ENCODE measurements at regions not wholly inside any gene's neighbourhood (a gene's known extent, or its start where the extent isn't known, plus 50 kb on each side); places are given as distances from the start of the nearest gene placed in this dataset.

- Histone ChIP-seq H4K20me1 (ENCODE audit: insufficient read depth, low read length) (no peaks in the 10 kb centered on the region), H3K9ac (ENCODE audit: low read depth, low read length) (no peak overlapping the region), H2AFZ (ENCODE audit: low read depth, low read length) (no peak overlapping the region), H3K4me2 (ENCODE audit: insufficient read depth, low read length) (no peak overlapping the region), H3K27me3 (ENCODE audit: insufficient read depth, low read length, poor library complexity) (no peaks in the 10 kb centered on the region), H3K9me3 (ENCODE audit: insufficient read depth, low read length, severe bottlenecking) (peaks cover 4% of the 10 kb centered on the region), H3K36me3 (ENCODE audit: insufficient read depth, low read length) (no peaks in the 10 kb centered on the region), H3K79me2 (ENCODE audit: insufficient read depth, low read length) (no peaks in the 10 kb centered on the region), H3K4me3 (ENCODE audit: low read depth in 1 of 2, low read length in 2 of 2) (no peak overlapping the region), H3K4me1 (ENCODE audit: insufficient read depth, low read length) (no peaks in the 10 kb centered on the region), H3K27ac (ENCODE audit: low read length) (no peak overlapping the region)
- no peak for TF ChIP-seq EZH2 (IDR thresholded peaks at IDR 0.05; ENCODE audit: borderline replicate concordance, low read depth, low read length, severe bottlenecking)
- no peak for TF ChIP-seq CTCF (IDR thresholded peaks at IDR 0.05; ENCODE audit: borderline replicate concordance, extremely low read depth, low read length, poor library complexity, severe bottlenecking)
- DNase-seq (no peak), ATAC-seq (ENCODE audit: insufficient read depth, low read depth) (no peak)
Observed at GRCh38 chr6:167577891-167578361, 248.8 kb upstream of the AFDN start.

- no peak overlapping the region for H3K4me3 ChIP-seq (ENCODE audit: low read depth in 1 of 2, low read length in 2 of 2)
- H2AFZ ChIP-seq (ENCODE audit: low read depth, low read length): no peak overlapping the region
- H3K9ac ChIP-seq (ENCODE audit: low read depth, low read length): no peak overlapping the region
- no peaks in the 10 kb centered on the region for H3K79me2 ChIP-seq (ENCODE audit: insufficient read depth, low read length)
- peaks cover 5% of the 10 kb centered on the region for H3K9me3 ChIP-seq (ENCODE audit: insufficient read depth, low read length, severe bottlenecking)
- H4K20me1 ChIP-seq (ENCODE audit: insufficient read depth, low read length): no peaks in the 10 kb centered on the region
- ATAC-seq (ENCODE audit: insufficient read depth, low read depth) (no peak), DNase-seq (no peak)
- H3K27ac ChIP-seq (ENCODE audit: low read length): no peak overlapping the region
- H3K4me2 ChIP-seq (ENCODE audit: insufficient read depth, low read length): no peak overlapping the region
- TF ChIP-seq CTCF (IDR thresholded peaks at IDR 0.05; ENCODE audit: borderline replicate concordance, extremely low read depth, low read length, poor library complexity, severe bottlenecking): no peak
- no peaks in the 10 kb centered on the region for H3K27me3 ChIP-seq (ENCODE audit: insufficient read depth, low read length, poor library complexity)
- no peaks in the 10 kb centered on the region for H3K4me1 ChIP-seq (ENCODE audit: insufficient read depth, low read length)
- no peaks in the 10 kb centered on the region for H3K36me3 ChIP-seq (ENCODE audit: insufficient read depth, low read length)
Observed at GRCh38 chr6:167578371-167578901, 248.3 kb upstream of the AFDN start.

GRCh38 chr6:167579806-167580618, 246.7 kb upstream of the AFDN start:
- Histone ChIP-seq H3K4me1 (ENCODE audit: insufficient read depth, low read length) (no peaks in the 10 kb centered on the region), H3K27me3 (ENCODE audit: insufficient read depth, low read length, poor library complexity) (no peaks in the 10 kb centered on the region), H3K36me3 (ENCODE audit: insufficient read depth, low read length) (no peaks in the 10 kb centered on the region), H3K4me3 (ENCODE audit: low read depth in 1 of 2, low read length in 2 of 2) (no peak overlapping the region), H3K79me2 (ENCODE audit: insufficient read depth, low read length) (no peaks in the 10 kb centered on the region), H4K20me1 (ENCODE audit: insufficient read depth, low read length) (no peaks in the 10 kb centered on the region), H3K9ac (ENCODE audit: low read depth, low read length) (no peak overlapping the region), H2AFZ (ENCODE audit: low read depth, low read length) (no peak overlapping the region), H3K27ac (ENCODE audit: low read length) (no peak overlapping the region), H3K9me3 (ENCODE audit: insufficient read depth, low read length, severe bottlenecking) (peaks cover 7% of the 10 kb centered on the region), H3K4me2 (ENCODE audit: insufficient read depth, low read length) (no peak overlapping the region)
- DNase-seq (no peak), ATAC-seq (ENCODE audit: insufficient read depth, low read depth) (no peak)
- TF ChIP-seq CTCF (IDR thresholded peaks at IDR 0.05; ENCODE audit: borderline replicate concordance, extremely low read depth, low read length, poor library complexity, severe bottlenecking) (no peak), EZH2 (IDR thresholded peaks at IDR 0.05; ENCODE audit: borderline replicate concordance, low read depth, low read length, severe bottlenecking) (no peak)
